ENCODE measurements at regions not wholly inside any gene's neighbourhood (a gene's known extent, or its start where the extent isn't known, plus 50 kb on each side); places are given as distances from the start of the nearest gene placed in this dataset.

- no peaks in the 10 kb centered on the region for H3K36me3 Mint-ChIP-seq (ENCODE audit: insufficient read depth in 2 of 2)
- H3K27ac Mint-ChIP-seq: no peak overlapping the region
- no peak for ATAC-seq (replicated peaks in 1 of 2)
- H3K27me3 Mint-ChIP-seq (ENCODE audit: low read depth): peaks cover 5% of the 10 kb centered on the region
- H3K4me3 Mint-ChIP-seq: no peak overlapping the region
- DNase-seq: no peak
- H3K4me1 Mint-ChIP-seq (ENCODE audit: low read depth): no peaks in the 10 kb centered on the region
- peaks cover 2% of the 10 kb centered on the region in 2 donors for H3K9me3 Mint-ChIP-seq
Observed at GRCh38 chr1:241413974-241414373, 57.0 kb upstream of the RGS7 start.

GRCh38 chr1:241413386-241413785, 56.4 kb upstream of the RGS7 start:
- H3K27ac Mint-ChIP-seq: no peak overlapping the region
- DNase-seq: peak in 1 of 2 donors; percentile 12
- peaks cover 2% of the 10 kb centered on the region in 2 donors for H3K9me3 Mint-ChIP-seq
- H3K36me3 Mint-ChIP-seq (ENCODE audit: insufficient read depth in 2 of 2): no peaks in the 10 kb centered on the region
- H3K27me3 Mint-ChIP-seq (ENCODE audit: low read depth): peaks cover 5% of the 10 kb centered on the region
- H3K4me3 Mint-ChIP-seq: no peak overlapping the region
- H3K4me1 Mint-ChIP-seq (ENCODE audit: low read depth): no peaks in the 10 kb centered on the region
- peak; percentile 63 to 93 for ATAC-seq (replicated peaks in 1 of 2)

GRCh38 chr1:241412646-241413045, 55.6 kb upstream of the RGS7 start:
- Mint-ChIP-seq H3K36me3 (ENCODE audit: insufficient read depth in 2 of 2) (no peaks in the 10 kb centered on the region), H3K4me1 (ENCODE audit: low read depth) (no peaks in the 10 kb centered on the region), H3K4me3 (no peak overlapping the region), H3K27me3 (ENCODE audit: low read depth) (no peaks in the 10 kb centered on the region), H3K9me3 (peaks cover 0 to 2% of the 10 kb centered on the region in 2 donors), H3K27ac (no peak overlapping the region)
- DNase-seq (no peak), ATAC-seq (replicated peaks in 1 of 2) (no peak)

GRCh38 chr1:241411776-241412338, 54.9 kb upstream of the RGS7 start:
- no peak for DNase-seq
- Mint-ChIP-seq H3K27ac (no peak overlapping the region), H3K36me3 (ENCODE audit: insufficient read depth in 2 of 2) (no peaks in the 10 kb centered on the region), H3K4me1 (ENCODE audit: low read depth) (no peaks in the 10 kb centered on the region), H3K9me3 (peaks cover 0 to 2% of the 10 kb centered on the region in 2 donors), H3K27me3 (ENCODE audit: low read depth) (no peaks in the 10 kb centered on the region), H3K4me3 (no peak overlapping the region)
- ATAC-seq (replicated peaks in 1 of 2): no peak

GRCh38 chr1:241411056-241411775, 54.2 kb upstream of the RGS7 start:
- Mint-ChIP-seq H3K36me3 (ENCODE audit: insufficient read depth in 2 of 2) (no peaks in the 10 kb centered on the region), H3K27ac (no peak overlapping the region), H3K27me3 (ENCODE audit: low read depth) (no peaks in the 10 kb centered on the region), H3K9me3 (peaks cover 0 to 2% of the 10 kb centered on the region in 2 donors), H3K4me3 (no peak overlapping the region), H3K4me1 (ENCODE audit: low read depth) (no peaks in the 10 kb centered on the region)
- DNase-seq: no peak
- ATAC-seq (replicated peaks in 1 of 2): no peak

- no peaks in the 10 kb centered on the region for H3K36me3 Mint-ChIP-seq (ENCODE audit: insufficient read depth in 2 of 2)
- H3K27ac Mint-ChIP-seq: no peak overlapping the region
- H3K27me3 Mint-ChIP-seq (ENCODE audit: low read depth): peaks cover 4% of the 10 kb centered on the region
- H3K9me3 Mint-ChIP-seq: peaks cover 0 to 2% of the 10 kb centered on the region in 2 donors
- no peak overlapping the region for H3K4me3 Mint-ChIP-seq
- DNase-seq: no peak
- no peak for ATAC-seq (replicated peaks in 1 of 2)
- H3K4me1 Mint-ChIP-seq (ENCODE audit: low read depth): no peaks in the 10 kb centered on the region
Observed at GRCh38 chr1:241408170-241408569, 51.2 kb upstream of the RGS7 start.

Data from activated T-cell treated with anti-CD3 and anti-CD28 coated beads, Interleukin-2, amount 50 U/mL, for 72 hours (primary cell).